Activated effector memory CD4-positive, alpha-beta T cell treated with Interleukin-2 at 50 U/mL for 16 hours (primary cell): ENCODE measurements at regions not wholly inside any gene's neighbourhood (a gene's known extent, or its start where the extent isn't known, plus 50 kb on each side); places are given as distances from the start of the nearest gene placed in this dataset.

Source experiments
- DNase-seq: peaks from one replicate; pipeline ENCODE4 v3.0.0-alpha.2; 2020

- no peak for DNase-seq
Observed at GRCh38 chr1:82923931-82924330, 1075.0 kb downstream of the TTLL7 start.

GRCh38 chr1:82921759-82922158 is 1077.2 kb downstream of the TTLL7 start:
- no peak for DNase-seq

- no peak for DNase-seq
Observed at GRCh38 chr1:82920418-82921248, 1078.3 kb downstream of the TTLL7 start.

- no peak for DNase-seq
Observed at GRCh38 chr1:82919837-82920236, 1079.1 kb downstream of the TTLL7 start.

- no peak for DNase-seq
Observed at GRCh38 chr1:82907313-82907712, 1091.6 kb downstream of the TTLL7 start.

GRCh38 chr1:82903626-82904025 is 1095.3 kb downstream of the TTLL7 start:
- DNase-seq = no peak

GRCh38 chr1:82901561-82901960 is 1097.4 kb downstream of the TTLL7 start:
- DNase-seq = no peak

GRCh38 chr1:82901118-82901517 is 1097.8 kb downstream of the TTLL7 start:
- DNase-seq = no peak

GRCh38 chr1:82899017-82899416 is 1098.3 kb downstream of the ADGRL2 start:
- DNase-seq = no peak

- DNase-seq = no peak
Observed at GRCh38 chr1:82897549-82897948, 1096.8 kb downstream of the ADGRL2 start.

GRCh38 chr1:82896036-82896435 is 1095.3 kb downstream of the ADGRL2 start:
- DNase-seq = no peak

- DNase-seq = no peak
Observed at GRCh38 chr1:82894635-82895034, 1093.9 kb downstream of the ADGRL2 start.

GRCh38 chr1:82893712-82894470 is 1093.2 kb downstream of the ADGRL2 start:
- DNase-seq = no peak

GRCh38 chr1:82880506-82880905 is 1079.8 kb downstream of the ADGRL2 start:
- no peak for DNase-seq

- no peak for DNase-seq
Observed at GRCh38 chr1:82879701-82880305, 1079.1 kb downstream of the ADGRL2 start.

- DNase-seq = no peak
Observed at GRCh38 chr1:82875170-82875569, 1074.4 kb downstream of the ADGRL2 start.

GRCh38 chr1:82874041-82874440 is 1073.3 kb downstream of the ADGRL2 start:
- DNase-seq = no peak

GRCh38 chr1:82870332-82870731 is 1069.6 kb downstream of the ADGRL2 start:
- no peak for DNase-seq

GRCh38 chr1:82867781-82868180 is 1067.0 kb downstream of the ADGRL2 start:
- no peak for DNase-seq

- no peak for DNase-seq
Observed at GRCh38 chr1:82861749-82862148, 1061.0 kb downstream of the ADGRL2 start.

- no peak for DNase-seq
Observed at GRCh38 chr1:82858031-82858430, 1057.3 kb downstream of the ADGRL2 start.

- DNase-seq = no peak
Observed at GRCh38 chr1:82849460-82849859, 1048.7 kb downstream of the ADGRL2 start.

GRCh38 chr1:82848043-82848442 is 1047.3 kb downstream of the ADGRL2 start:
- no peak for DNase-seq

GRCh38 chr1:82845866-82846265 is 1045.1 kb downstream of the ADGRL2 start:
- DNase-seq = no peak
